HepG2 (cell line): ENCODE measurements at regions not wholly inside any gene's neighbourhood (a gene's known extent, or its start where the extent isn't known, plus 50 kb on each side); places are given as distances from the start of the nearest gene placed in this dataset.

Experiments
- ATAC-seq: fragments of 200-7000 bp; cut with Tn5 transposase; 3 replicates; pipeline ENCODE4 v1.9.1; 2020; ENCODE audit warnings: mild to moderate bottlenecking, moderate library complexity
- BruUV-seq: library from RNA; stranded (reverse); fragments of 400-500 nt; replicated peaks from 2 replicates; lab custom pipeline; 2021; lab: Mats Ljungman, UMichigan
- CTCF ChIA-PET: fragments of 300-600 bp; formaldehyde crosslinking; extraction: SDS; loops from one replicate; lab custom pipeline; 2021; ENCODE audit warnings: low total read pairs, inconsistent platforms, low intra/inter-chr PET ratio; lab: Yijun Ruan, JAX
- POLR2A ChIA-PET: fragments of 350-600 bp; sonication (Branson Sonifier 250); formaldehyde crosslinking; loops from one replicate; lab custom pipeline; 2020; ENCODE audit warnings: antibody characterized with exemption, inconsistent platforms; lab: Yijun Ruan, JAX
- DNase-seq: peaks from one replicate; pipeline ENCODE4 v3.0.0-alpha.2; 2015; ENCODE audit warnings: low spot score
- FAIRE-seq: peaks from 3 replicates; lab custom pipeline; 2011; peaks lifted over from hg19 to GRCh38; lab: Jason Lieb, UNC
- H2AFZ ChIP-seq: one replicate; pipeline ENCODE4 v1.6.1; 2011; ENCODE audit warnings: low read length, inconsistent platforms
- H3K27ac ChIP-seq: fragments of 300-600 bp; 3 replicates; pipeline ENCODE4 v1.8.0; 2011; ENCODE audit warnings: mixed run types, mild to moderate bottlenecking, mixed read lengths, low read length, inconsistent platforms; ENCODE audit not compliant: insufficient read depth; ENCODE audit errors: extremely low read length
- H3K27me3 ChIP-seq, 2 experiments: fragments of 200-600 bp in 1 of 2; 2 replicates in 1 of 2; 3 replicates in 1 of 2; pipeline versions ENCODE4 v1.6.0 to v1.8.0; 2011; ENCODE audit warnings: low read length in 2 of 2, mild to moderate bottlenecking in 2 of 2, moderate library complexity in 2 of 2, inconsistent platforms in 1 of 2; ENCODE audit not compliant: insufficient read depth in 2 of 2, control insufficient read depth in 1 of 2
- H3K36me3 ChIP-seq, 2 experiments: fragments of 200-600 bp in 1 of 2; replicated peaks in 1 of 2; 2 replicates in 1 of 2; 3 replicates in 1 of 2; pipeline versions ENCODE4 v1.5.1 to v1.8.0; 2011; ENCODE audit warnings: low read length in 2 of 2, inconsistent platforms in 1 of 2; ENCODE audit not compliant: insufficient read depth in 2 of 2, control insufficient read depth in 1 of 2
- H3K4me1 ChIP-seq: 2 replicates; pipeline ENCODE4 v1.5.1; 2012; ENCODE audit warnings: low read length, inconsistent platforms; ENCODE audit not compliant: insufficient read depth
- H3K4me2 ChIP-seq: 2 replicates; pipeline ENCODE4 v1.6.0; 2011; ENCODE audit warnings: low read depth, low read length, inconsistent platforms
- H3K4me3 ChIP-seq, 3 experiments: fragments of 200-600 bp in 1 of 3; sonication (generic), shearing (Covaris generic) in 1 of 3; replicated peaks in 1 of 3; 2 replicates each; pipeline ENCODE4 v1.5.1; 2011 to 2016; ENCODE audit warnings: low read length in 3 of 3, inconsistent platforms in 2 of 3, low read depth in 2 of 3, mild to moderate bottlenecking in 2 of 3, control low read depth in 1 of 3, mixed read lengths in 1 of 3; ENCODE audit not compliant: insufficient read depth in 1 of 3
- H3K79me2 ChIP-seq: one replicate; pipeline ENCODE4 v1.6.1; 2011; ENCODE audit warnings: low read length, inconsistent platforms; ENCODE audit not compliant: insufficient read depth
- H3K9ac ChIP-seq: 2 replicates; pipeline ENCODE4 v1.6.0; 2011; ENCODE audit warnings: mild to moderate bottlenecking, low read depth, low read length, inconsistent platforms; ENCODE audit not compliant: insufficient read depth
- H3K9me3 ChIP-seq: 2 replicates; pipeline ENCODE4 v1.5.1; 2012; ENCODE audit warnings: mild to moderate bottlenecking, low read length
- H4K20me1 ChIP-seq: 2 replicates; pipeline ENCODE4 v1.6.0; 2011; ENCODE audit warnings: inconsistent platforms, mild to moderate bottlenecking, low read length, moderate library complexity; ENCODE audit not compliant: insufficient read depth
- BRD4 ChIP-seq: sonication (generic); formaldehyde crosslinking; IDR thresholded peaks from 2 replicates; pipeline ENCODE4 v1.4.0; 2020; ENCODE audit warnings: missing genetic modification reagents
- HNRNPH1 ChIP-seq: fragments of 200-400 bp; formaldehyde crosslinking; optimal IDR thresholded peaks from 2 replicates; pipeline ENCODE3; 2017; ENCODE audit warnings: mild to moderate bottlenecking, low read depth, low read length
- HOXD1 ChIP-seq: sonication (generic); formaldehyde crosslinking; IDR thresholded peaks from 2 replicates; pipeline ENCODE4 v1.5.0; 2020; ENCODE audit warnings: missing genetic modification reagents
- KLF13 ChIP-seq: sonication (generic); formaldehyde crosslinking; IDR thresholded peaks from 2 replicates; pipeline ENCODE4 v1.4.0; 2020; ENCODE audit warnings: mild to moderate bottlenecking, missing genetic modification reagents
- NCOA1 ChIP-seq: sonication (generic); formaldehyde crosslinking; IDR thresholded peaks from 2 replicates; pipeline ENCODE4 v1.9.0; 2021; ENCODE audit warnings: missing genetic modification reagents
- NR2F2 ChIP-seq: IDR thresholded peaks from 2 replicates; pipeline ENCODE4 v1.6.1; 2012; ENCODE audit warnings: low read depth, inconsistent platforms, borderline replicate concordance
- RXRB ChIP-seq: IDR thresholded peaks from 2 replicates; pipeline ENCODE4 v1.6.1; 2016; ENCODE audit warnings: borderline replicate concordance, missing genetic modification reagents, missing compliant biosample characterization
- TAF15 ChIP-seq: fragments of 200-400 bp; formaldehyde crosslinking; IDR thresholded peaks from one replicate; pipeline ENCODE4 v1.6.1; 2018; ENCODE audit warnings: mild to moderate bottlenecking, low read depth, low read length; ENCODE audit not compliant: poor library complexity, severe bottlenecking
- TBX2 ChIP-seq: sonication (generic); formaldehyde crosslinking; IDR thresholded peaks from 2 replicates; pipeline ENCODE4 v1.5.0; 2020; ENCODE audit warnings: missing genetic modification reagents, mild to moderate bottlenecking, borderline replicate concordance
- ZNF17 ChIP-seq: sonication (generic); formaldehyde crosslinking; IDR thresholded peaks from 2 replicates; pipeline ENCODE4 v1.5.0; 2020; ENCODE audit warnings: mild to moderate bottlenecking, missing genetic modification reagents
- ZNF550 ChIP-seq: sonication (generic); formaldehyde crosslinking; IDR thresholded peaks from 2 replicates; pipeline ENCODE4 v1.4.0; 2020; ENCODE audit warnings: mild to moderate bottlenecking, missing genetic modification reagents, borderline replicate concordance
- ZNF557 ChIP-seq: sonication (generic); formaldehyde crosslinking; IDR thresholded peaks from 2 replicates; pipeline ENCODE4 v1.4.0; 2020; ENCODE audit warnings: missing genetic modification reagents
- WGBS: methylation state at CpG from one replicate; pipeline ENCODE4 v1.1.6; 2017; ENCODE audit warnings: low lambda C conversion rate; 5-methylcytosine and 5-hydroxymethylcytosine counted together
- in situ Hi-C: cut with HindIII; loops from 2 replicates; pipeline ENCODE4 v1.10.0; 2017; ENCODE audit warnings: low pct_unique_long_range_greater_than_20kb; ENCODE audit not compliant: extremely low pct_ligation_motif_present
- intact Hi-C: fragments of 100-400 bp; cut with micrococcal nuclease; formaldehyde crosslinking; loops from one replicate; pipeline ENCODE4 v1.10.0; 2022; ENCODE audit not compliant: unreplicated experiment
- TF ChIP-seq, protein P1 (sequence below): sonication (generic); formaldehyde crosslinking; IDR thresholded peaks from 2 replicates; pipeline ENCODE4 v1.8.0; 2022; ENCODE audit warnings: low read depth, missing genetic modification reagents

DNA sequence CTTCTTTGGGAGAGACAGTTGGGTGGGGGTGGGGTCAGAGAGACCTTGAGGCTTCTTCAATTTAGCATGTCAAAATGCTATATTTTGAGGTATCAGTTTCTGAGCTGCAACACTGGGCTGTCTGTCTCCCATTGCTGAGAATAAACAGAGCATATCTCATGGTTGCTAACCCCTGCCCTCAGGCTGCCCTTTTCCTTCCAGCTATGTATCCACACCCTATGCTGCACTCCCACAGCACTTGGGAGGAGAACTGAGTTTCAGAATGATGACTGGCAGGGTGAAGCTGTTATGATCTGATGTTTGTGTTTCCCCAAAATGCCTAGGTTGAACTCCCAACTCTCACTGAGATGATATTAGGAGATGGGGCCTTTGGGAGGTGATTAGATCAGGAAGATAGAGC lies 794.0 kb downstream of the RNF144A start (continued):
- TF ChIP-seq, protein P1, sequence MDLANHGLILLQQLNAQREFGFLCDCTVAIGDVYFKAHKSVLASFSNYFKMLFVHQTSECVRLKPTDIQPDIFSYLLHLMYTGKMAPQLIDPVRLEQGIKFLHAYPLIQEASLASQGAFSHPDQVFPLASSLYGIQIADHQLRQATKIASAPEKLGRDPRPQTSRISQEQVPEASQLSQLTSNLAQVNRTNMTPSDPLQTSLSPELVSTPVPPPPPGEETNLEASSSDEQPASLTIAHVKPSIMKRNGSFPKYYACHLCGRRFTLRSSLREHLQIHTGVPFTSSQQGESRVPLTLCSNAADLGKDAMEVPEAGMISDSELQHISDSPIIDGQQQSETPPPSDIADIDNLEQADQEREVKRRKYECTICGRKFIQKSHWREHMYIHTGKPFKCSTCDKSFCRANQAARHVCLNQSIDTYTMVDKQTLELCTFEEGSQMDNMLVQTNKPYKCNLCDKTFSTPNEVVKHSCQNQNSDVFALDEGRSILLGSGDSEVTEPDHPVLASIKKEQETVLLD (CRISPR knock-in tag): no peak
- TF ChIP-seq HOXD1 (CRISPR knock-in tag): no peak
- TF ChIP-seq ZNF17 (CRISPR knock-in tag): no peak
- no peak for TF ChIP-seq RXRB
- TF ChIP-seq TBX2 (CRISPR knock-in tag): no peak
- no peak for TF ChIP-seq HNRNPH1
- no peak for TF ChIP-seq ZNF550 (CRISPR knock-in tag)
- no peak for TF ChIP-seq NCOA1 (CRISPR knock-in tag)
- no peak for TF ChIP-seq TAF15
- TF ChIP-seq BRD4 (CRISPR knock-in tag): no peak
- no peak for TF ChIP-seq ZNF557 (CRISPR knock-in tag)

DNA sequence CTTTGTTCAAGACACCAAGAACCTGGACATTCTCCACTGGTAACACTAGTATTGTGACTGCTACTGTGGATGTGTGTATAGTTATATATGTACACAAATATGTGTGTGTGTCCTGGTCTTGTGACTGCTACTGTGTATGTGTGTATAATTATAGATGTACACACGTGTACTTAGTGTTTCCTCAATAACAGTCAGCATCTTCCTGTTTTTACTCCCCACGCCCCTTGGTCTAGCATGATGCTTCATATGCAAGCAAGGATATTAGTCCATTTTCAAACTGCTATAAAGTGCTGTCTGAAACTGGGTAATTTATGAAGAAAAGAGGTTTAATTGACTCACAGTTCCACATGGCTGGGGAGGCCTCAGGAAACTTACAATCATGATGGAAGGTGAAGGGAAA lies 802.7 kb downstream of the RNF144A start:
- Histone ChIP-seq H2AFZ (no peak overlapping the region), H3K4me2 (no peak overlapping the region), H3K9me3 (no peaks in the 10 kb centered on the region), H3K9ac (no peak overlapping the region), H3K27ac (no peak overlapping the region), H4K20me1 (no peaks in the 10 kb centered on the region), H3K79me2 (no peaks in the 10 kb centered on the region), H3K27me3 (peaks cover 0 to 5% of the 10 kb centered on the region in 2 experiments; a peak in 1 of 5 replicates), H3K4me1 (no peaks in the 10 kb centered on the region), H3K4me3 (no peak overlapping the region), H3K36me3 (no peaks in the 10 kb centered on the region)
- whole genome bisulfite sequencing: 5% methylated on average over 2 of the region's 2 CpGs
- CTCF ChIA-PET: no interaction called here
- intact Hi-C loops: no loop called here
- ATAC-seq (no peak), DNase-seq (no peak), FAIRE-seq (no peak)
- TF ChIP-seq NR2F2: no peak
- TF ChIP-seq KLF13 (CRISPR knock-in tag): no peak
- in situ Hi-C loops: no loop called here
- POLR2A ChIA-PET: no interaction called here
- no TSS peak for BruUV-seq
